ENCODE measurements at regions not wholly inside any gene's neighbourhood (a gene's known extent, or its start where the extent isn't known, plus 50 kb on each side); places are given as distances from the start of the nearest gene placed in this dataset.

DNA sequence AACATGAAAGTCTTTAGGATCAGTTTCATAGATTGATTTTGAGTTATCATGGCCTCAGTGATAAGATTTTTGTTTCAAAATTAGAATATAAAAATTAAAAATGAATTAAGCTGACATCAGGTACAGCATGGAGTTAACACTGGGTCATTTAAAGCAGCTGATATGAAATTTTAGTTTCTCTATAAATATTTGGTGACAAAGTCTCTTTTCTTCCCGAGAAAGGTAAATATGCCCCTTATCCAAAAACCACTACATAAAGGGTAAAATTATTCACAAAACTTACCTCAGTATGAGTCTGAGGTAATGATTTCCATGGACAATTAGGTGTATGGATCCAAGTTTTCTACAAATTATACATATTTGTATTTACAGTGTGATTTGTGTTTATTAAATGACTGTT lies 121.5 kb upstream of the PJA2 start:
- no peak for DNase-seq (ENCODE audit: low read depth)

- DNase-seq (ENCODE audit: low read depth) = no peak
Observed at GRCh38 chr5:109529987-109530386, 120.2 kb upstream of the PJA2 start.

- no peak for DNase-seq (ENCODE audit: low read depth)
Observed at GRCh38 chr5:109529520-109529919, 119.7 kb upstream of the PJA2 start.

- DNase-seq (ENCODE audit: low read depth) = no peak
Observed at GRCh38 chr5:109524555-109524954, 114.8 kb upstream of the PJA2 start.

DNA sequence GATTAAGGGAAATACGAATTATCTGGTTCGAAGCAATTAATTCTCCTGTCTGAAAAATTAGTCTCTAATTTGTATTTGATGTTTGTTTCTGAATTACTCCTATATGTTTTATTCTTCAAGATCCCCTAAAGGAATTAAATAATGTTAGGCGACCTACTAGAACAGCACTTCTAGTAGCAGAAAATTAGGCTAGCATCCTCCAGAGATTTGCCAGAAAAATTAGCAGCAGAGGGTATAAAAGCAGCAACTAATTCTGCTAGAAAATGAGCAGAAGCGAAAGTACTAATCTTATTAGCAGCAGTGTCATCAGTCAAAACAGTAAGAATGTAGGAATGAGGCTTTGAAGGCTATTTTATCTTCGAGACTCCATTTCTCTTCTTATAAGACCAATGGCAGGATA lies 114.3 kb upstream of the PJA2 start:
- no peak for DNase-seq (ENCODE audit: low read depth)

DNA sequence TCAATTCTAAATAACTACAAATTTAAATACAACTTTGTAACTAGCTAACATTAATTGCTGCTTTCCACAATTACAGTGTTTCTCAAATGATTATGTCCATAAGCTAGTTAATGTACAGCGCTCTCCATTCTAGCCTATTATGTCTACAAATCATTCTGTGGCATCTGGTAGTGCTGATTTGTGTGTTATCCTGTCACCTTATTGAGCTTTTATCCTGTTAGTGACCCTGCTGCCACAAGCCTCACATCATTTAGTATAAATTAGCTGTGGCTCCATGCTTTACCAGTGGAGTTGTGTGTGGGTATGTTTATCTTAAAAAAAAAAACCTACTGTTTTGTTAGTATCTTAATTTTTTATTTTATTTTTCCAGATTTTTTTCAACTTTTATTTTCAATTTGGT lies 112.6 kb upstream of the PJA2 start:
- DNase-seq (ENCODE audit: low read depth) = no peak

- DNase-seq (ENCODE audit: low read depth) = no peak
Observed at GRCh38 chr5:109519416-109519815, 109.6 kb upstream of the PJA2 start.

DNA sequence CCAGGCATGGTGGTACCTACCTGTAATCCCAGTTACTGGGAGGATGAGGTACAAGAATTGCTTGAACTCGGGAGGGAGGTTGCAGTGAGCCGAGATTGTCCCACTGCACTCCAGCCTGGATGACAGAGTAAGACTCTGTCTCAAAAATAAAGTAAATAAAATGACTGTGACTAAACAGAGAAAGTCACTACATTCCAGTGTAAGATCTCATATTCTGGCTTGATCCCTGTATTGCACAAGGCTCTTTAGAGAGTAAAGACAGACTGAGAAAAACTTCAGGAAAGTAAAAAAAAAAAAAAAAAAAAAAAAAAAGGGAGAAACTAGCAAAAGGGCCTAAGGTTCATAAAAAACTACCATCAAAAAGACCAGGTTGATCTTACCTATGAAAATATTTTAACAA lies 106.6 kb upstream of the PJA2 start:
- DNase-seq (ENCODE audit: low read depth) = no peak

GRCh38 chr5:109511980-109512734 lies 102.4 kb upstream of the PJA2 start:
- DNase-seq (ENCODE audit: low read depth) = no peak

- DNase-seq (ENCODE audit: low read depth) = no peak
Observed at GRCh38 chr5:109506556-109506955, 96.8 kb upstream of the PJA2 start.

DNA sequence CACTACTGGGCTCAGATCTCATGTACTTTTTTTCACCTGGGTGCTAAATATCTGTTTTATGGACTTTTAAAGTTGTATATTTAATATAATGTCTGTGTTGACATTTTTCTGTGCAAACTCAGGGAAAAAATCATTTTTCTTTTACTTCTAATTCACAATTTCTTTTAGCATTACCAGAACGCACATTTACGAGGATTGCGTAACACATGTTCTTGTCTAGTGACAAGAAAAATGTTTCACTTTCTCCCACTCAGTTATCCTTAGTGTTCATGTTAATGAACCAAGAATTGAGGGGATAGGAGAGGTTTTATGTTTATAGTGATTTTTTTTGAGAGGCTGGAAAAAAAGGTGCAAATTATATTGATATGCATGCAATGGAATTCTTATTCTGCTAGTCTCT lies 86.3 kb upstream of the PJA2 start:
- DNase-seq (ENCODE audit: low read depth) = no peak

GRCh38 chr5:109487753-109488420 lies 78.1 kb upstream of the PJA2 start:
- DNase-seq (ENCODE audit: low read depth) = no peak

DNA sequence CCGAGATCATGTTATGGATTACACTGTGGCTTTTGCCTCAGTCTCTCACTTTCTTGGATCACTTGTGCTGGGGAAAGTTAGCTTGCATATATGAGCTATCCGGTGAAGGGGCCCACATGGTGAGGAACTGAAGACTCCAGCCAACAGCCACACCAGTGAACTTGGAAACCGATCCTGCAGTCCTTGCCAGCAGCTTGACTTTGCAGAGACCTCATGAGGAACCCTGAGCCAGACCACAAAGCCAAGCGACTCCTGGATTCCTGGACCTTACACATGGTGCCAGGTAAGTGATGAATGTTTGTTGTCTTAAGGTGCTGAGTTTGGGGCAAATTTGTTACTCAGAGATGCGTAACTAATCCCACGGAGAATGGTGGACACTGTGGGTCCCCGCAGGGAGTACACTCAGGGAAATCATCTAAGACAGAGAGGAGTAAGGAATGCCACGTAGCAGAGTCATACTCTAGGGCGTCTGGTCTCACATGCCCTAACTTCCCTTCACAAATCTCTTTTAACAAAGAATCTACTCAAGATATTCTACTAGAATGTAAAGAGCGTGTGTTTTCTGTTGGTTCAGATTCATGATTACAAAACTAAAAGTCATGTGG lies 76.5 kb upstream of the PJA2 start:
- no peak for DNase-seq (ENCODE audit: low read depth)

GRCh38 chr5:109485030-109485429 lies 75.3 kb upstream of the PJA2 start:
- DNase-seq (ENCODE audit: low read depth) = no peak

DNA sequence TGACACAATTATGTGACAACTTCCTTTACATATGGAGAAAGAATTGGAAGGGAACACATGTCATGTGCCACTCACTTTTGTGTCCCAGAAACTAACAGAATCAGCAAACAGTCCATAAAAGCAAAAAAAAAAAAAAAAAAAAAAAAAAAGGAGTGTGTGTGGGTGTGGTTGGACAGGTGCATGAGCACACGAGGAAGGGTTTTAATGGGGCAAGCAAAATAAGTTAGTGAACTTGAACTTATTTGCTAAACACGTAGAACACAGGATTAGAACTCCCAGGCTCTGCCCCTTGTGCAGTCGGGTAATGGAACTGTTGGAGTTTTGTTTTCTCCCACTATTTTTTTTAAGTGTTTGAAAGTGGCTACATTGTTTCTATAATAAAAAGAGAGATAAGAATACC lies 74.8 kb upstream of the PJA2 start:
- no peak for DNase-seq (ENCODE audit: low read depth)

GRCh38 chr5:109483395-109483971 lies 73.7 kb upstream of the PJA2 start:
- no peak for DNase-seq (ENCODE audit: low read depth)

GRCh38 chr5:109482748-109483147 lies 73.0 kb upstream of the PJA2 start:
- no peak for DNase-seq (ENCODE audit: low read depth)

DNA sequence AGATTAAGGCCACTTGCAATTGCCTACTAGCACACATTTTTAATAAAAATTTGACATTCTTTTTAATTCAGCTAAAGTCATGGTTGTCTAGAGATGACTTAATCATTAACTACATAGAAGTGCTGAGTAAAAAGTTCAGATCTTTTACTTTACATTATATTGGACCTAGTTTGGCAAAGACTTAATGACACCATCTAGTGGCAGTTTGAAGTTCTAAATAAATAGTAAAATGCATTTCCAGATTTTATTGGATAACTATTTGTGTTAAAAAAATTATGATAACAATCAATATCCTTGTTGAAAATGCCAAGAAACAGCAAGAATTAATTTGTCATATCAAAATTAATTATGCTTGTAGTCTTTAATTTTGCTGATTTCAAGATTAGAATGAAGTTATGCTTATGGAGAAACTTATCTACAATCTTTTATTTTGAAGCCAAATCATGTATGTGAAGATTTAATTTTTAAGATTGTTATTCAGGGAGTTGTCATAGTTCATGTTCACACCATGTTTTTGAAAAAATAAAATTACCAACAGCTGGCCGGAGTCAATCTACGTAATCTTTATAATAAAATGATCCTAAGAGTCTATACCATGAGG lies 69.6 kb upstream of the PJA2 start:
- DNase-seq (ENCODE audit: low read depth) = no peak

- DNase-seq (ENCODE audit: low read depth) = no peak
Observed at GRCh38 chr5:109478830-109479229, 69.1 kb upstream of the PJA2 start.

DNA sequence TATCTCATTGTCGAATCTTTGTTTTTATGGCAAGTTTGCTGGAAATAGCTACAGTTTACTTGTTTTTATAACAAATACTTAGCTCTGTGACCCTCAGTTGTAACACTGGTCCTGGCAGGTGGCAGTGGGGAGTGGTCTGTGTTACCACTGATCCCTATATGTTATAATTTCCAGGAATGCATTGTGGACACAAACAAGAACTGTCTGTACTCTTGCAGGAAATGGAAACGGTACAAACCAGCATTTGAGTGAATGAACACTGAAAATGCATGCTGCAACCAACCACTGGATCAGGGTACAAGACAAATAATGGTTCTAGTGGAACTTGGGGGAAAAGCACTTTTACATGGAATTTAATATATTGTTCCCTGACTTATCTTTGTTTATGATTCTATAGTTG lies 66.5 kb upstream of the PJA2 start:
- DNase-seq (ENCODE audit: low read depth) = no peak

- DNase-seq (ENCODE audit: low read depth) = no peak
Observed at GRCh38 chr5:109469896-109470662, 60.3 kb upstream of the PJA2 start.
